B cell (primary cell): ENCODE measurements at regions not wholly inside any gene's neighbourhood (a gene's known extent, or its start where the extent isn't known, plus 50 kb on each side); places are given as distances from the start of the nearest gene placed in this dataset.

Experiments
- ATAC-seq: fragments of 200-7000 bp; cut with Tn5 transposase; one replicate; pipeline ENCODE4 v1.10.0; 2021; ENCODE audit warnings: low read depth, mild to moderate bottlenecking, moderate number of reproducible peaks, moderate library complexity
- CTCF ChIA-PET: fragments of 350-600 bp; sonication (Branson Sonifier 250); formaldehyde crosslinking; loops from one replicate; lab custom pipeline; 2021; ENCODE audit warnings: antibody characterized with exemption, inconsistent platforms; lab: Charles Lee
- POLR2A ChIA-PET: fragments of 350-600 bp; sonication (Branson Sonifier 250); formaldehyde crosslinking; loops from one replicate; lab custom pipeline; 2021; ENCODE audit warnings: antibody characterized with exemption; lab: Charles Lee
- DNase-seq: peaks from one replicate; pipeline ENCODE4 v3.0.0; 2013
- H2AFZ ChIP-seq: 2 replicates; pipeline ENCODE4 v1.6.1; 2012; ENCODE audit warnings: mild to moderate bottlenecking, low read depth, low read length; ENCODE audit not compliant: insufficient read depth, poor library complexity, severe bottlenecking
- H3K27ac ChIP-seq, 2 donors: 1 replicate in 1 of 2; 2 replicates in 1 of 2; pipeline ENCODE4 v1.5.1; 2012 to 2013; ENCODE audit warnings: low read length in 2 of 2, mild to moderate bottlenecking in 2 of 2, moderate library complexity in 1 of 2
- H3K27me3 ChIP-seq, 4 experiments: fragments of 200-600 bp in 1 of 4; sonication (generic) in 1 of 4; replicated peaks in 1 of 4; 1 replicate in 2 of 4; 2 replicates in 2 of 4; pipeline versions ENCODE4 v1.6.1 to v1.7.0; 2013 to 2016; ENCODE audit warnings: low read length in 3 of 4, mild to moderate bottlenecking in 2 of 4, mixed read lengths in 1 of 4, moderate library complexity in 1 of 4; ENCODE audit not compliant: insufficient read depth in 4 of 4, control insufficient read depth in 3 of 4; ENCODE audit errors: control extremely low read depth in 1 of 4
- H3K36me3 ChIP-seq, 2 experiments: replicated peaks in 1 of 2; 1 replicate in 1 of 2; 2 replicates in 1 of 2; pipeline versions ENCODE4 v1.6.1 to v1.7.1; 2013; ENCODE audit warnings: low read length in 1 of 2; ENCODE audit not compliant: insufficient read depth in 2 of 2, control insufficient read depth in 1 of 2; ENCODE audit errors: control extremely low read depth in 1 of 2, extremely low read depth in 1 of 2
- H3K4me1 ChIP-seq, 2 donors: fragments of 200-600 bp in 1 of 2; sonication (generic) in 1 of 2; 1 replicate in 1 of 2; 2 replicates in 1 of 2; pipeline versions ENCODE4 v1.5.1 to v1.6.1; 2013 to 2017; ENCODE audit warnings: low read length in 2 of 2; ENCODE audit not compliant: control insufficient read depth in 2 of 2, insufficient read depth in 2 of 2
- H3K4me2 ChIP-seq: replicated peaks from 2 replicates; pipeline ENCODE3; 2012; ENCODE audit warnings: mild to moderate bottlenecking, low read depth, low read length; ENCODE audit not compliant: poor library complexity, severe bottlenecking
- H3K4me3 ChIP-seq, 5 experiments: fragments of 200-600 bp in 1 of 5; sonication (generic) in 1 of 5; 1 replicate in 3 of 5; 2 replicates in 2 of 5; pipeline versions ENCODE4 v1.5.1 to v1.7.0; 2011 to 2016; ENCODE audit warnings: low read length in 4 of 5, mild to moderate bottlenecking in 4 of 5, low read depth in 2 of 5, control low read depth in 1 of 5, moderate library complexity in 1 of 5; ENCODE audit not compliant: insufficient read depth in 1 of 5; ENCODE audit errors: control extremely low read depth in 1 of 5, extremely low read depth in 1 of 5
- H3K79me2 ChIP-seq: fragments of 200-600 bp; sonication (generic); one replicate; pipeline ENCODE4 v1.6.0; 2016; ENCODE audit warnings: low read length; ENCODE audit not compliant: control insufficient read depth, insufficient read depth
- H3K9ac ChIP-seq: fragments of 200-600 bp; sonication (generic); 2 replicates; pipeline ENCODE4 v1.6.1; 2017; ENCODE audit warnings: mild to moderate bottlenecking, low read length, moderate library complexity
- H3K9me3 ChIP-seq, 3 donors: one replicate each; pipeline versions ENCODE4 v1.6.1 to v1.7.1; 2013; ENCODE audit warnings: low read length in 2 of 3; ENCODE audit not compliant: control insufficient read depth in 2 of 3, insufficient read depth in 1 of 3; ENCODE audit errors: control extremely low read depth in 1 of 3
- H4K20me1 ChIP-seq: 2 replicates; pipeline ENCODE4 v1.6.0; 2012; ENCODE audit warnings: mild to moderate bottlenecking, low read length; ENCODE audit not compliant: insufficient read depth, control insufficient read depth, poor library complexity, severe bottlenecking
- H3K27ac Mint-ChIP-seq: one replicate; pipeline ENCODE4 v1.8.0; 2021; ENCODE audit warnings: mixed read lengths
- H3K27me3 Mint-ChIP-seq: one replicate; pipeline ENCODE4 v1.8.0; 2021; ENCODE audit warnings: mixed read lengths
- H3K4me1 Mint-ChIP-seq: one replicate; pipeline ENCODE4 v1.8.0; 2021; ENCODE audit warnings: mixed read lengths
- H3K4me3 Mint-ChIP-seq: one replicate; pipeline ENCODE4 v1.8.0; 2021; ENCODE audit warnings: mixed read lengths
- H3K9me3 Mint-ChIP-seq: one replicate; pipeline ENCODE4 v1.8.0; 2022; ENCODE audit warnings: mixed read lengths; ENCODE audit not compliant: insufficient read depth
- EZH2 ChIP-seq: IDR thresholded peaks from 2 replicates; pipeline ENCODE4 v1.6.1; 2012; ENCODE audit warnings: borderline replicate concordance, low read depth, mild to moderate bottlenecking, moderate library complexity, low read length; ENCODE audit not compliant: insufficient read depth, poor library complexity, severe bottlenecking
- WGBS: methylation state at CpG from one replicate; pipeline ENCODE4 v1.1.5; 2013; ENCODE audit warnings: missing lambda C conversion rate; ENCODE audit not compliant: insufficient coverage; 5-methylcytosine and 5-hydroxymethylcytosine counted together
- intact Hi-C: fragments of 100-400 bp; cut with micrococcal nuclease; formaldehyde crosslinking; loops from one replicate; pipeline ENCODE4 v1.10.0; 2022
- TF ChIP-seq, protein P1 (sequence below): fragments of 200-600 bp; IDR thresholded peaks from one replicate; pipeline ENCODE4 v1.8.0; 2022; ENCODE audit warnings: antibody characterized with exemption, mild to moderate bottlenecking

DNA sequence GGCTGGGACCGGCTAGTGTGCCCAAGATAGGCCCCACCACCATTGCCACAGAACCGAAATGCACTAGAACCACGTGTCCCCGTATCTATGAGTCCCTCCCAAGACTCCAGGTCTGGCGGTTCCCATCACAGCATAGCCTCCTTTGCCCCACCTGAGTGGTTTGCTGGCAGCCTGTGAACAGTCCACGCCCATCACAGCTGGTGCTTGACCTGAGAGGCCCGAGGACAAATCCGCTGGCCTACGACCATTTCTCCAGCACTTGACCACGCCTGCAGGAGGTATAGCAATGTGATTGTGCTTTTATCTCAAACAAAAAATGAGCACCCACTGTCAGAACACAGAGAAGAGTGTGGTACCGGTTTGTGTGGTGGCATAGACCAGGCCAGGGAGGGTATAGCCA lies 736.7 kb upstream of the GBE1 start:
- intact Hi-C loops, result no loop called here
- Mint-ChIP-seq H3K4me3 (no peak overlapping the region), H3K27ac (no peak overlapping the region), H3K9me3 (no peaks in the 10 kb centered on the region), H3K4me1 (no peaks in the 10 kb centered on the region), H3K27me3 (no peaks in the 10 kb centered on the region)
- no peak overlapping the region for H2AFZ ChIP-seq
- H3K4me2 ChIP-seq, result no peak overlapping the region
- H3K27ac ChIP-seq, result no peak overlapping the region
- DNase-seq (no peak), ATAC-seq (no peak)
- no peak overlapping the region for H3K9ac ChIP-seq
- CTCF ChIA-PET, result no interaction called here
- POLR2A ChIA-PET, result no interaction called here
- no peaks in the 10 kb centered on the region for H4K20me1 ChIP-seq
- no peak overlapping the region for H3K4me3 ChIP-seq
- 90% methylated on average over 6 of the region's 11 CpGs for WGBS
- H3K79me2 ChIP-seq, result no peaks in the 10 kb centered on the region
- TF ChIP-seq EZH2, result no peak
- H3K4me1 ChIP-seq, result no peaks in the 10 kb centered on the region
- H3K27me3 ChIP-seq, result no peaks in the 10 kb centered on the region
- no peaks in the 10 kb centered on the region for H3K36me3 ChIP-seq
- H3K9me3 ChIP-seq, result peaks cover 0 to 7% (median 0%) of the 10 kb centered on the region in 3 donors

DNA sequence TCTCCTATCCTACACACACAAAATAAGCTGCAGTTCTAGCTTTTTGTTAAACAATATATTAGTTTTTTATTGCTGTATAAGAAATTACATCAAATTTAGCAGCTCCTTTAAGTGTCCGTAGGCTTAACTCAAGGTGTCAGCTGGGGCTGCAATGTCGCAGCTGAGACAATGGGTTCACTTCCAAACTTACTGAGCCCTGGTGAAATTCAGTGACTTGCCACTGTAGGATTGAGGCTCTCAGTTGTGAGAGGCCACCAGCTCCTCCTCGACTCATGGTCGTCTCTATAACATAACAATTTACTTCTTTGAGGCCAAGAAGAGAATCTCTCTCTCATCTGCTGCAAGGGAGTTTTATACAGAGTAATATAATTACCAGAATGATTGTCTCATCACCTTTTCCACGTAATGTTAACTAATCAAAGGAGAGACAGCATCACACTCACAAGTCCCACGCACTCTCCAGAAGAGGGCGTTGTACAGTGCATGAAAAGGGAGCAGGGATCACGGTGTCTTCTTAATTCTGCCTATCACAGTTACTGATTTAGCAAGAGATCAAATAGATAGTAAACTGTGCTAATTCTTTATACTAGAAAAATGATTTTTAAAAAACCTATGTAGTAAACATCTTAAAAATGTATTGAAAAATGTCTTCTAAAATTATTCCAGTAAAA lies 735.6 kb upstream of the GBE1 start:
- TF ChIP-seq, protein P1, sequence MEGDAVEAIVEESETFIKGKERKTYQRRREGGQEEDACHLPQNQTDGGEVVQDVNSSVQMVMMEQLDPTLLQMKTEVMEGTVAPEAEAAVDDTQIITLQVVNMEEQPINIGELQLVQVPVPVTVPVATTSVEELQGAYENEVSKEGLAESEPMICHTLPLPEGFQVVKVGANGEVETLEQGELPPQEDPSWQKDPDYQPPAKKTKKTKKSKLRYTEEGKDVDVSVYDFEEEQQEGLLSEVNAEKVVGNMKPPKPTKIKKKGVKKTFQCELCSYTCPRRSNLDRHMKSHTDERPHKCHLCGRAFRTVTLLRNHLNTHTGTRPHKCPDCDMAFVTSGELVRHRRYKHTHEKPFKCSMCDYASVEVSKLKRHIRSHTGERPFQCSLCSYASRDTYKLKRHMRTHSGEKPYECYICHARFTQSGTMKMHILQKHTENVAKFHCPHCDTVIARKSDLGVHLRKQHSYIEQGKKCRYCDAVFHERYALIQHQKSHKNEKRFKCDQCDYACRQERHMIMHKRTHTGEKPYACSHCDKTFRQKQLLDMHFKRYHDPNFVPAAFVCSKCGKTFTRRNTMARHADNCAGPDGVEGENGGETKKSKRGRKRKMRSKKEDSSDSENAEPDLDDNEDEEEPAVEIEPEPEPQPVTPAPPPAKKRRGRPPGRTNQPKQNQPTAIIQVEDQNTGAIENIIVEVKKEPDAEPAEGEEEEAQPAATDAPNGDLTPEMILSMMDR, result no peak
- no peaks in the 10 kb centered on the region for H3K79me2 ChIP-seq
- DNase-seq (no peak), ATAC-seq (no peak)
- ChIA-PET POLR2A (no interaction called here), CTCF (no interaction called here)
- Mint-ChIP-seq H3K4me1 (no peaks in the 10 kb centered on the region), H3K4me3 (no peak overlapping the region), H3K27me3 (no peaks in the 10 kb centered on the region), H3K27ac (no peak overlapping the region), H3K9me3 (no peaks in the 10 kb centered on the region)
- intact Hi-C loops, result no loop called here
- no peak overlapping the region for H3K9ac ChIP-seq
- H3K27me3 ChIP-seq, result no peaks in the 10 kb centered on the region
- H3K4me1 ChIP-seq, result no peaks in the 10 kb centered on the region
- H3K36me3 ChIP-seq, result no peaks in the 10 kb centered on the region
- H3K4me3 ChIP-seq, result no peak overlapping the region
- no peak overlapping the region for H3K27ac ChIP-seq
- no peak overlapping the region for H2AFZ ChIP-seq
- no peaks in the 10 kb centered on the region for H4K20me1 ChIP-seq
- WGBS, result 61% methylated on average over 2 of the region's 8 CpGs
- no peak overlapping the region for H3K4me2 ChIP-seq
- H3K9me3 ChIP-seq, result peaks cover 0 to 7% (median 0%) of the 10 kb centered on the region in 3 donors
